ENCODE measurements at regions not wholly inside any gene's neighbourhood (a gene's known extent, or its start where the extent isn't known, plus 50 kb on each side); places are given as distances from the start of the nearest gene placed in this dataset.
A peak's percentile ranks its signal among the peaks of the same experiment; 100 is the strongest.
"Not testable (repeated sequence)": the region's sequence is repeated elsewhere in the genome, so short reads cannot be mapped to it uniquely, and the experiment has no call there.

GRCh38 chr13:81142306-81142999 lies 801.5 kb upstream of the SPRY2 start:
- no peak for DNase-seq (ENCODE audit: low read depth)

GRCh38 chr13:81140675-81141074 lies 799.7 kb upstream of the SPRY2 start:
- DNase-seq (ENCODE audit: low read depth), result no peak

- DNase-seq (ENCODE audit: low read depth), result no peak
Measured at GRCh38 chr13:81139987-81140386, 799.1 kb upstream of the SPRY2 start.

GRCh38 chr13:81138353-81138980 lies 797.5 kb upstream of the SPRY2 start:
- no peak for DNase-seq (ENCODE audit: low read depth)

DNA sequence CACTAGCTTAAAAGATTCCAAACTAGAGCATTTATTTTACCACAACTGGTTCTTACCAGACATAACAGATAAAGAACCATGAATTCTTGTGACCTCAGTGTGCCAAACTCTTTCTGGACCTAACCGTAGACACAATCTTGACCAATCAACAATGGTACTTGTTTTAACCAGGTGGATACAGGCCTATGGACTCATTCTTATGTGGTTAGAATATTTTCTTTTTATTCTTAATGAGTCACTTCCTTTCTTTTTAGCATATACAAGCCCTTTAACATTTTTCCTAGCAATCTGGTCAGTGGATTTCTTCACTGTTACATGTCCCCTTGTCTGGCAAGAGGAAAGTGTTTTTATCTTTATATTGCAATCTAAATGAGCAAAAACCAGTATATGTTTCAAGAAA lies 792.1 kb upstream of the SPRY2 start:
- peak; percentile 51 for DNase-seq (ENCODE audit: low read depth)

- DNase-seq (ENCODE audit: low read depth), result no peak
Measured at GRCh38 chr13:81117416-81117815, 776.5 kb upstream of the SPRY2 start.

GRCh38 chr13:81116461-81117282 lies 775.7 kb upstream of the SPRY2 start:
- DNase-seq (ENCODE audit: low read depth), result peak; percentile 1

- no peak for DNase-seq (ENCODE audit: low read depth)
Measured at GRCh38 chr13:81109026-81109425, 768.1 kb upstream of the SPRY2 start.

DNA sequence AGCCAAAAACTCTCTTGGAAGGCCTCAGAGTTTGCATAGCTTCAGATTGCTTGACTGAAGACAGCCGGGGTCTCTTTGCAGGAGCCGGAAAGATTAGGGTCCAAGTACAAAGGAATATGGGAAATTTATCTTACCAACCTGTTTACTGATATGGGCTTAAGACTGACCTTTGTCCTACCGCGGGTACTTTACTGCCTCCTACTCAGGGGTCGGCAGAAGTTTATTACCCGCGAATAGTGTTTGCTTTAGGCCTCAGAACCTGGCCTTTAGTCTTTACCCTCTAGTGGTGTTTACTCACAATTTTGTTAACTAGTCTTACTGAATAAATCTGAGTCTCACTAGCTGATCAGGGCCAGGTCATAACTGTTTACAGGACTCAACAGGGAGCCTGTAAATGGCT lies 765.4 kb upstream of the SPRY2 start:
- no peak for DNase-seq (ENCODE audit: low read depth)

GRCh38 chr13:81104035-81104715 lies 763.2 kb upstream of the SPRY2 start:
- no peak for DNase-seq (ENCODE audit: low read depth)

DNA sequence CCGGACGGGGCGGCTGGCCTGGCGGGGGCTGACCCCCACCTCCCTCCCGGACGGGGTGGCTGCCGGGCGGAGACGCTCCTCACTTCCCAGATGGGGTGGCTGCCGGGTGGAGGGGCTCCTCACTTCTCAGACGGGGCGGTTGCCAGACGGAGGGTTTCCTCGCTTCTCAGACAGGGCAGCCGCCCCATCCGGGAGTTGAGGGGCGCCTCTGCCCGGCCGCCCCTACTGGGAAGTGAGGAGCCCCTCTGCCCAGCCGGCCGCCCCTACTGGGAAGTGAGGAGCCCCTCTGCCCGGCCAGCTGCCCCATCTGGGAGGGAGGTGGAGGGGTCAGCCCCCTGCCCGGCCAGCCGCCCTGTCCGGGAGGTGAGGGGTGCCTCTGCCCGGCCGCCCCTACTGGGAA lies 761.1 kb upstream of the SPRY2 start:
- not testable (repeated sequence) for DNase-seq (ENCODE audit: low read depth)

GRCh38 chr13:81089371-81090157 lies 748.6 kb upstream of the SPRY2 start:
- DNase-seq (ENCODE audit: low read depth), result no peak

DNA sequence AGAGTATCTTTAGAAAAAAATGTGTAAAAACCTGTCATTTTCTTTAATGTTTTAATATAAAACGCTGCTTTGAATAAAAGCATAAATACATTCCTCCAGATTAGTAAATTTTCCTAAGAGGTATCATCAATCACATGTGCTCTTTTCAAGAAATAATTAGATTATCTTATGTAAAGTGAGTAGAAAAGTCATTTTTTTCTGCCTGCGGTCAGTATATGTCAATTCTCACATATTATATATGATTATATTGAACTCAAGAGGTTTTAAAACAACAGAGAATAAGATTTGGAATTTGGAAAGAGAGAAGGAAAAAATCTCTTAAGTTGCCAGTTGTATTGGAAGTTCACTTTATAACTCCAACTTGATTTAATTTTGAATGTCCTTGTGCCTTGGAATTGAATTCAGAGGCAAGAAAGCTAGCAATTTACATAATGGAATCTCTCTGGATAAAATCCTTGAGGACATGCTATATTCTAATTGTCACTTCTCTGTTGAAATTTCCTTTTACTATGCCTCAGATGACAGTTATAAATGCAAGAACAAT lies 740.1 kb upstream of the SPRY2 start:
- DNase-seq (ENCODE audit: low read depth), result no peak

GRCh38 chr13:81078048-81078447 lies 737.1 kb upstream of the SPRY2 start:
- no peak for DNase-seq (ENCODE audit: low read depth)

- DNase-seq (ENCODE audit: low read depth), result not testable (repeated sequence)
Measured at GRCh38 chr13:81069822-81070221, 728.9 kb upstream of the SPRY2 start.

- no peak for DNase-seq (ENCODE audit: low read depth)
Measured at GRCh38 chr13:81058916-81059290, 718.0 kb upstream of the SPRY2 start.

DNA sequence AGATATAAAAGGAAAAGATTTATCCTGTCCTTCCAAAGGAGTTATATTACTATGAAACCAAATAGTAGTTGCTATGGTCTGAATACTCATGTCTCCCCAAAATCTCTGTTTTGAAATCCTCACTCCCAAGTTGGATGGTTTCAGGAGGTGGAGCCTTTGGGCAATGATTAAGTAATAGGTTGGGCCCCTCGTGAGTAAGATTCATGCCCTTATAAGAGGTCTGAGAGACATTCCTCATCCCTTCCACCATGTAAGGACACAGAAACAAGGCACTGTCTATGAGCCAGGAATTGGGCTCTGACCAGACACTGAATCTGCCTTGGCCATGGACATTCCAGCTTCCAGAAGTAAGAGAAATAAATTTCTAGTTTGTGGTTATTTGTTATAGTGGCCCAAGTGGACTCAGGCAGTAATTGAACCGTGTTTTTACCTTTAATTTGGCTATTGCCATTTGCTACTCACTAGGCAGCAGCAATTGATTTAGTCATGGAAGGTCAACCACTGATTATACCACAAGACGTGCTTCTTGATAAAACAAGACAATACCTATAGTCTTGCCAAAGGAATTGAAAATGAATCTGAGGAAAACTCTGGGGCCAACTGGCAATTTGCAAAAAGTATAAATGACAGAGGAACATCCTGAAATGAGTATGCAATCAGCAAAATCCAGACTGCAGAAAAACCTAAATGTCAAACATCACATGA lies 717.4 kb upstream of the SPRY2 start:
- no peak for DNase-seq (ENCODE audit: low read depth)

GRCh38 chr13:81051873-81052272 lies 710.9 kb upstream of the SPRY2 start:
- no peak for DNase-seq (ENCODE audit: low read depth)

- DNase-seq (ENCODE audit: low read depth), result peak; percentile 7
Measured at GRCh38 chr13:81048026-81048461, 707.1 kb upstream of the SPRY2 start.

DNA sequence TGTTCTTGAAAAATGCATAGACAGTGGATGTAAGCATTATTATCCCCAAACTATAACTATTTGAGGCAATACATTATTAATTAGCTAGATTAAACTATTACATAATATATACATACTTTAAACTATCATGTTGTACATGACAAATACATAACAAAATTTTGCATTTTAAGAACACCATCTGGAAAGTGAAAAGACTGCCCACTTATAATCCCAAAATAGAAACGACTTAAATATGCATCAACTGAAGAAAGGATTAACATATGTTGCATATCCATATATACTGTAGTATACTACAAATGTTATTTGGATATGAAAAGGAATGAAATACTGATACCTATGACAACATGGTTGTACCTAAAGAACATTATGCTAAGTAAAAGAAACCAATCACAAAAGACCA lies 700.8 kb upstream of the SPRY2 start:
- DNase-seq (ENCODE audit: low read depth), result no peak

DNA sequence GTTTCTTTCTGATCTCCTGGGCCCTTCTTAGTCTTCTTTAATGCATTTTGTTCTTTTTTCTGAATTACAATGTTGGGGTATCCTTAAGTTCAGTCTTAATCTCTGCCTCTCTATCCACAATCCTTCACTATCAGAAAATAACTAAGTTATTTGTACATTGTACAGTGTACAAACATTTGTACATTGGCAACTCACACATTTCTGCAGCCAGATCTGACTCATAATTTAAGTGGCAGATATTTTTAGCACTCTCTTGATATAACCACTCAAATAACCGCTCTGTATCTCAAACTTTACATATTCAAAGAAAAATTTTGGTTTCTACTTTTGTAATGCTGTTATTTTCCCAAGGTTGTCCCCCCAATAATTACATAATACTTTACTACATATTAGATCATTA lies 691.1 kb upstream of the SPRY2 start:
- DNase-seq (ENCODE audit: low read depth), result no peak

Measured in iris pigment epithelial cell (primary cell).